ENCODE measurements at regions not wholly inside any gene's neighbourhood (a gene's known extent, or its start where the extent isn't known, plus 50 kb on each side); places are given as distances from the start of the nearest gene placed in this dataset.

GRCh38 chr7:110139056-110139455 lies 951.9 kb upstream of the LRRN3 start:
- no peak for TF ChIP-seq CTCF (IDR thresholded peaks at IDR 0.05)
- DNase-seq (no peak), ATAC-seq (no peak)
- Histone ChIP-seq H3K9me3 (no peaks in the 10 kb centered on the region), H3K4me3 (no peak overlapping the region), H3K36me3 (ENCODE audit: low read depth) (no peaks in the 10 kb centered on the region), H3K4me1 (ENCODE audit: low read depth) (no peaks in the 10 kb centered on the region)
- intact Hi-C loops (cut with DNase I, micrococcal nuclease) = no loop called here

GRCh38 chr7:110142939-110143526 lies 947.9 kb upstream of the LRRN3 start:
- H3K4me3 ChIP-seq = no peak overlapping the region
- TF ChIP-seq CTCF (IDR thresholded peaks at IDR 0.05) = no peak
- no peaks in the 10 kb centered on the region for H3K4me1 ChIP-seq (ENCODE audit: low read depth)
- ATAC-seq = no peak
- DNase-seq = no peak
- H3K36me3 ChIP-seq (ENCODE audit: low read depth) = no peaks in the 10 kb centered on the region
- intact Hi-C loops (cut with DNase I, micrococcal nuclease) = no loop called here
- H3K9me3 ChIP-seq = no peaks in the 10 kb centered on the region

- intact Hi-C loops (cut with DNase I, micrococcal nuclease) = no loop called here
- Histone ChIP-seq H3K9me3 (no peaks in the 10 kb centered on the region), H3K4me3 (no peak overlapping the region), H3K36me3 (ENCODE audit: low read depth) (no peaks in the 10 kb centered on the region), H3K4me1 (ENCODE audit: low read depth) (no peaks in the 10 kb centered on the region)
- no peak for TF ChIP-seq CTCF (IDR thresholded peaks at IDR 0.05)
- no peak for ATAC-seq
- DNase-seq = no peak
Observed at GRCh38 chr7:110144599-110144998, 946.3 kb upstream of the LRRN3 start.

GRCh38 chr7:110148054-110148453 lies 942.9 kb upstream of the LRRN3 start:
- H3K4me1 ChIP-seq (ENCODE audit: low read depth) = no peaks in the 10 kb centered on the region
- intact Hi-C loops (cut with DNase I, micrococcal nuclease) = no loop called here
- DNase-seq (peak in 2 of 3 donors; percentile 11 to 24), ATAC-seq (peak; percentile 35)
- H3K4me3 ChIP-seq = no peak overlapping the region
- no peaks in the 10 kb centered on the region for H3K9me3 ChIP-seq
- no peaks in the 10 kb centered on the region for H3K36me3 ChIP-seq (ENCODE audit: low read depth)
- no peak for TF ChIP-seq CTCF (IDR thresholded peaks at IDR 0.05)

GRCh38 chr7:110153222-110153621 lies 937.7 kb upstream of the LRRN3 start:
- DNase-seq (no peak), ATAC-seq (no peak)
- Histone ChIP-seq H3K4me1 (ENCODE audit: low read depth) (no peaks in the 10 kb centered on the region), H3K9me3 (no peaks in the 10 kb centered on the region), H3K4me3 (no peak overlapping the region), H3K36me3 (ENCODE audit: low read depth) (no peaks in the 10 kb centered on the region)
- intact Hi-C loops (cut with DNase I, micrococcal nuclease) = no loop called here
- TF ChIP-seq CTCF (IDR thresholded peaks at IDR 0.05) = no peak

GRCh38 chr7:110156511-110156910 lies 934.4 kb upstream of the LRRN3 start:
- Histone ChIP-seq H3K4me1 (ENCODE audit: low read depth) (no peaks in the 10 kb centered on the region), H3K4me3 (no peak overlapping the region), H3K9me3 (no peaks in the 10 kb centered on the region), H3K36me3 (ENCODE audit: low read depth) (no peaks in the 10 kb centered on the region)
- DNase-seq (no peak), ATAC-seq (no peak)
- intact Hi-C loops (cut with DNase I, micrococcal nuclease) = no loop called here
- TF ChIP-seq CTCF (IDR thresholded peaks at IDR 0.05) = no peak
